WTC11 (cell line): ENCODE measurements at regions not wholly inside any gene's neighbourhood (a gene's known extent, or its start where the extent isn't known, plus 50 kb on each side); places are given as distances from the start of the nearest gene placed in this dataset.

Source experiments
- CBFB ChIP-seq: sonication (generic); formaldehyde crosslinking; IDR thresholded peaks from 2 replicates; pipeline ENCODE4 v1.8.1; 2022; ENCODE audit warnings: mild to moderate bottlenecking, low read depth, missing genetic modification reagents
- CREB1 ChIP-seq: sonication (generic); formaldehyde crosslinking; IDR thresholded peaks from 2 replicates; pipeline ENCODE4 v1.8.0; 2023; ENCODE audit warnings: mild to moderate bottlenecking, missing genetic modification reagents
- JUN ChIP-seq: sonication (generic); formaldehyde crosslinking; IDR thresholded peaks from 2 replicates; pipeline ENCODE4 v1.8.0; 2023; ENCODE audit warnings: mild to moderate bottlenecking, missing genetic modification reagents
- NFYB ChIP-seq: sonication (generic); formaldehyde crosslinking; conservative IDR thresholded peaks from 2 replicates; pipeline ENCODE4 v1.8.0; 2022; ENCODE audit warnings: low read depth, missing genetic modification reagents
- NR3C1 ChIP-seq: sonication (generic); formaldehyde crosslinking; conservative IDR thresholded peaks from 2 replicates; pipeline ENCODE4 v1.8.1; 2023; ENCODE audit warnings: low read depth, mild to moderate bottlenecking, missing genetic modification reagents
- SMAD3 ChIP-seq: sonication (generic); formaldehyde crosslinking; IDR thresholded peaks from 2 replicates; pipeline ENCODE4 v1.8.0; 2022; ENCODE audit warnings: missing genetic modification reagents, mild to moderate bottlenecking, borderline replicate concordance
- TCF7 ChIP-seq: sonication (generic); formaldehyde crosslinking; IDR thresholded peaks from 2 replicates; pipeline ENCODE4 v1.8.0; 2022; ENCODE audit warnings: mild to moderate bottlenecking, low read depth, missing genetic modification reagents, moderate library complexity
- ZNF396 ChIP-seq: fragments of 250-450 bp; sonication (Bioruptor Pico); IDR thresholded peaks from 2 replicates; pipeline ENCODE4 v1.8.0; 2021; ENCODE audit warnings: mild to moderate bottlenecking, moderate library complexity, borderline replicate concordance
- TF ChIP-seq, protein P1 (sequence below): fragments of 200-600 bp; IDR thresholded peaks from 2 replicates; pipeline ENCODE4 v1.8.0; 2022; ENCODE audit warnings: antibody characterized with exemption
- TF ChIP-seq, protein P2 (sequence below): sonication (generic); formaldehyde crosslinking; IDR thresholded peaks from 2 replicates; pipeline ENCODE4 v1.8.1; 2023; ENCODE audit warnings: mild to moderate bottlenecking, missing genetic modification reagents, moderate library complexity

- TF ChIP-seq, protein P1, sequence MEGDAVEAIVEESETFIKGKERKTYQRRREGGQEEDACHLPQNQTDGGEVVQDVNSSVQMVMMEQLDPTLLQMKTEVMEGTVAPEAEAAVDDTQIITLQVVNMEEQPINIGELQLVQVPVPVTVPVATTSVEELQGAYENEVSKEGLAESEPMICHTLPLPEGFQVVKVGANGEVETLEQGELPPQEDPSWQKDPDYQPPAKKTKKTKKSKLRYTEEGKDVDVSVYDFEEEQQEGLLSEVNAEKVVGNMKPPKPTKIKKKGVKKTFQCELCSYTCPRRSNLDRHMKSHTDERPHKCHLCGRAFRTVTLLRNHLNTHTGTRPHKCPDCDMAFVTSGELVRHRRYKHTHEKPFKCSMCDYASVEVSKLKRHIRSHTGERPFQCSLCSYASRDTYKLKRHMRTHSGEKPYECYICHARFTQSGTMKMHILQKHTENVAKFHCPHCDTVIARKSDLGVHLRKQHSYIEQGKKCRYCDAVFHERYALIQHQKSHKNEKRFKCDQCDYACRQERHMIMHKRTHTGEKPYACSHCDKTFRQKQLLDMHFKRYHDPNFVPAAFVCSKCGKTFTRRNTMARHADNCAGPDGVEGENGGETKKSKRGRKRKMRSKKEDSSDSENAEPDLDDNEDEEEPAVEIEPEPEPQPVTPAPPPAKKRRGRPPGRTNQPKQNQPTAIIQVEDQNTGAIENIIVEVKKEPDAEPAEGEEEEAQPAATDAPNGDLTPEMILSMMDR = no peak
- TF ChIP-seq CBFB (CRISPR knock-in tag) = no peak
- TF ChIP-seq NR3C1 (CRISPR knock-in tag) = no peak
- no peak for TF ChIP-seq JUN (CRISPR knock-in tag)
- TF ChIP-seq CREB1 (CRISPR knock-in tag) = no peak
- TF ChIP-seq NFYB (CRISPR knock-in tag) = no peak
- no peak for TF ChIP-seq ZNF396 (CRISPR knock-in tag)
- TF ChIP-seq SMAD3 = no peak
- no peak for TF ChIP-seq TCF7
- TF ChIP-seq, protein P2, sequence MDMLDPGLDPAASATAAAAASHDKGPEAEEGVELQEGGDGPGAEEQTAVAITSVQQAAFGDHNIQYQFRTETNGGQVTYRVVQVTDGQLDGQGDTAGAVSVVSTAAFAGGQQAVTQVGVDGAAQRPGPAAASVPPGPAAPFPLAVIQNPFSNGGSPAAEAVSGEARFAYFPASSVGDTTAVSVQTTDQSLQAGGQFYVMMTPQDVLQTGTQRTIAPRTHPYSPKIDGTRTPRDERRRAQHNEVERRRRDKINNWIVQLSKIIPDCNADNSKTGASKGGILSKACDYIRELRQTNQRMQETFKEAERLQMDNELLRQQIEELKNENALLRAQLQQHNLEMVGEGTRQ (CRISPR knock-in tag) = no peak
Measured at GRCh38 chr12:90802727-90803126, 152.2 kb downstream of the CCER1 start.
